K562 (cell line): ENCODE measurements at regions not wholly inside any gene's neighbourhood (a gene's known extent, or its start where the extent isn't known, plus 50 kb on each side); places are given as distances from the start of the nearest gene placed in this dataset.

Experiments
- ARHGAP35 ChIP-seq: fragments of 450-650 bp; IDR thresholded peaks from 2 replicates; pipeline ENCODE4 v1.6.1; 2018; ENCODE audit not compliant: partially characterized antibody
- BHLHE40 ChIP-seq: IDR thresholded peaks from 2 replicates; pipeline ENCODE4 v1.6.1; 2011; ENCODE audit warnings: low read length, improper control_type of control experiment
- CBFA2T2 ChIP-seq: fragments of 450-650 bp; conservative IDR thresholded peaks from 2 replicates; pipeline ENCODE4 v1.6.1; 2017; ENCODE audit warnings: mild to moderate bottlenecking
- DPF2 ChIP-seq: fragments of 450-650 bp; IDR thresholded peaks from 2 replicates; pipeline ENCODE4 v1.6.1; 2016
- EP300 ChIP-seq: IDR thresholded peaks from 2 replicates; pipeline ENCODE4 v1.6.1; 2012; ENCODE audit warnings: low read length, improper control_type of control experiment
- FOSL1 ChIP-seq: fragments of 200-800 bp; sonication (Bioruptor generic); conservative IDR thresholded peaks from 2 replicates; pipeline ENCODE4 v1.6.1; 2016; ENCODE audit warnings: missing genetic modification characterization, missing compliant biosample characterization
- FOXM1 ChIP-seq, 2 experiments: fragments of 450-650 bp in 1 of 2; sonication (generic) in 1 of 2; formaldehyde crosslinking in 1 of 2; IDR thresholded peaks; 2 replicates each; pipeline versions ENCODE4 v1.6.1 to v1.9.0; 2017 to 2022; ENCODE audit warnings: low read depth in 2 of 2, mild to moderate bottlenecking in 2 of 2, missing genetic modification reagents in 1 of 2, moderate library complexity in 1 of 2
- GABPB1 ChIP-seq: sonication (generic); formaldehyde crosslinking; IDR thresholded peaks from 2 replicates; pipeline ENCODE4 v1.8.0; 2022; ENCODE audit warnings: mild to moderate bottlenecking, missing genetic modification reagents
- HMG20A ChIP-seq: fragments of 450-650 bp; formaldehyde crosslinking; conservative IDR thresholded peaks from 2 replicates; pipeline ENCODE4 v1.4.0; 2020; ENCODE audit warnings: mild to moderate bottlenecking, mixed read lengths
- NCOR1 ChIP-seq: fragments of 450-650 bp; IDR thresholded peaks from 2 replicates; pipeline ENCODE4 v1.6.1; 2016; ENCODE audit warnings: mild to moderate bottlenecking, moderate library complexity
- PYGO2 ChIP-seq: fragments of 450-650 bp; IDR thresholded peaks from 2 replicates; pipeline ENCODE4 v1.6.1; 2016; ENCODE audit warnings: mild to moderate bottlenecking, missing genetic modification characterization, moderate library complexity, missing compliant biosample characterization
- SMARCE1 ChIP-seq: fragments of 450-650 bp; IDR thresholded peaks from 2 replicates; pipeline ENCODE4 v1.7.1; 2016; ENCODE audit warnings: mild to moderate bottlenecking
- TRIM24 ChIP-seq, 2 experiments: fragments of 450-650 bp; IDR thresholded peaks; 2 replicates each; pipeline ENCODE4 v1.6.1; 2016
- ZC3H8 ChIP-seq: fragments of 450-650 bp; IDR thresholded peaks from 2 replicates; pipeline ENCODE4 v1.6.1; 2017
- ZNF668 ChIP-seq: fragments of 250-450 bp; sonication (Bioruptor Pico); IDR thresholded peaks from 2 replicates; pipeline ENCODE4 v1.8.0; 2022; ENCODE audit warnings: mild to moderate bottlenecking, inconsistent platforms
- TF ChIP-seq, protein P1 (sequence below): sonication (generic); formaldehyde crosslinking; IDR thresholded peaks from 2 replicates; pipeline ENCODE4 v1.8.1; 2023; ENCODE audit warnings: missing genetic modification reagents, mild to moderate bottlenecking, borderline replicate concordance
- TF ChIP-seq, protein P2 (sequence below), 2 experiments: fragments of 200-800 bp in 1 of 2; sonication (Bioruptor generic) in 1 of 2; sonication (generic) in 1 of 2; formaldehyde crosslinking in 1 of 2; IDR thresholded peaks in 1 of 2; conservative IDR thresholded peaks in 1 of 2; 2 replicates each; pipeline versions ENCODE4 v1.5.0 to v1.6.1; 2016 to 2020; ENCODE audit warnings: missing compliant biosample characterization in 1 of 2, missing genetic modification characterization in 1 of 2, missing genetic modification reagents in 1 of 2
- TF ChIP-seq, protein P3 (sequence below): fragments of 450-650 bp; IDR thresholded peaks from 2 replicates; pipeline ENCODE4 v1.6.1; 2016; ENCODE audit warnings: antibody characterized with exemption
- TF ChIP-seq, protein P4 (sequence below): fragments of 250-450 bp; sonication (Bioruptor Pico); IDR thresholded peaks from 2 replicates; pipeline ENCODE4 v1.4.0; 2020

DNA sequence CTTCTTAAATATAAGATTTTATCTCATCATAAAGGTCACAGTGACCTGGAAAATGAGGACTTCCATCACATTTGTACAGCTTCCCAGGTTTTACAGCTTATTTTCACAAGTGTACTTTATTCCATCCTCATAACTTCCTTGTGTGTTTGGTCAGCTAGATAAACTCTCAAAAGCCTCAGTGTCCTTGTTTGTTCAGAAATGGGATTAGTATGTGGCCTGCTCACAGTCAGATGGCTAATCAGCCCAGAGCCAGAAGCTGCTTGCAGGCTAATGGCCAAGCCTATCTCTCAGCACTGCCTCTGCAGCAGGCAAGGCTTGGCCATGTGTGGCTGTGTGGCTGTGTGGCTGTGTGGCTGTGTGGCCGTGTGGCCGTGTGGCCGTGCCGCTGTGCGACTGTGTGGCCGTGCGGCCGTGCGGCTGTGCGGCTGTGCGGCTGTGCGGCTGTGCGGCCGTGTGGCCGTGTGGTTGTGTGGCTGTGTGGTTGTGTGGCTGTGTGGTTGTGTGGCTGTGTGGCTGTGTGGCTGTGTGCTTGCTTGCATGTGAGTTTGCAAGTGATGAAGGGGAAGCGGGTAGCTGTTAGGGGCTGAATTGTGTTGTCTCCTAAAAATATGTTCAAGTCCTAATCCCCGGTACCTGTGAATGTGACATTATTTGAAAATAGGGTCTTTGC is 233.0 kb upstream of the TNP1 start (continued):
- TF ChIP-seq NCOR1: peak; percentile 96
- peak; percentile 94 for TF ChIP-seq DPF2
- peak; percentile 94 to 95 for TF ChIP-seq TRIM24 (IDR thresholded peaks at IDR 0.05)
- 0 out of 2 replicates have a peak, but pooled peaks have one; percentile 32 for TF ChIP-seq GABPB1 (CRISPR knock-in tag)
- TF ChIP-seq HMG20A (CRISPR knock-in tag): no peak
- peak; percentile 55 for TF ChIP-seq FOSL1 (tag)
- TF ChIP-seq, protein P1, sequence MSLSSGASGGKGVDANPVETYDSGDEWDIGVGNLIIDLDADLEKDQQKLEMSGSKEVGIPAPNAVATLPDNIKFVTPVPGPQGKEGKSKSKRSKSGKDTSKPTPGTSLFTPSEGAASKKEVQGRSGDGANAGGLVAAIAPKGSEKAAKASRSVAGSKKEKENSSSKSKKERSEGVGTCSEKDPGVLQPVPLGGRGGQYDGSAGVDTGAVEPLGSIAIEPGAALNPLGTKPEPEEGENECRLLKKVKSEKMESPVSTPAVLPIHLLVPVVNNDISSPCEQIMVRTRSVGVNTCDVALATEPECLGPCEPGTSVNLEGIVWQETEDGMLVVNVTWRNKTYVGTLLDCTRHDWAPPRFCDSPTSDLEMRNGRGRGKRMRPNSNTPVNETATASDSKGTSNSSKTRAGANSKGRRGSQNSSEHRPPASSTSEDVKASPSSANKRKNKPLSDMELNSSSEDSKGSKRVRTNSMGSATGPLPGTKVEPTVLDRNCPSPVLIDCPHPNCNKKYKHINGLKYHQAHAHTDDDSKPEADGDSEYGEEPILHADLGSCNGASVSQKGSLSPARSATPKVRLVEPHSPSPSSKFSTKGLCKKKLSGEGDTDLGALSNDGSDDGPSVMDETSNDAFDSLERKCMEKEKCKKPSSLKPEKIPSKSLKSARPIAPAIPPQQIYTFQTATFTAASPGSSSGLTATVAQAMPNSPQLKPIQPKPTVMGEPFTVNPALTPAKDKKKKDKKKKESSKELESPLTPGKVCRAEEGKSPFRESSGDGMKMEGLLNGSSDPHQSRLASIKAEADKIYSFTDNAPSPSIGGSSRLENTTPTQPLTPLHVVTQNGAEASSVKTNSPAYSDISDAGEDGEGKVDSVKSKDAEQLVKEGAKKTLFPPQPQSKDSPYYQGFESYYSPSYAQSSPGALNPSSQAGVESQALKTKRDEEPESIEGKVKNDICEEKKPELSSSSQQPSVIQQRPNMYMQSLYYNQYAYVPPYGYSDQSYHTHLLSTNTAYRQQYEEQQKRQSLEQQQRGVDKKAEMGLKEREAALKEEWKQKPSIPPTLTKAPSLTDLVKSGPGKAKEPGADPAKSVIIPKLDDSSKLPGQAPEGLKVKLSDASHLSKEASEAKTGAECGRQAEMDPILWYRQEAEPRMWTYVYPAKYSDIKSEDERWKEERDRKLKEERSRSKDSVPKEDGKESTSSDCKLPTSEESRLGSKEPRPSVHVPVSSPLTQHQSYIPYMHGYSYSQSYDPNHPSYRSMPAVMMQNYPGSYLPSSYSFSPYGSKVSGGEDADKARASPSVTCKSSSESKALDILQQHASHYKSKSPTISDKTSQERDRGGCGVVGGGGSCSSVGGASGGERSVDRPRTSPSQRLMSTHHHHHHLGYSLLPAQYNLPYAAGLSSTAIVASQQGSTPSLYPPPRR (CRISPR knock-in tag): peak; percentile 59; the same call in 1 of the 2 replicates
- TF ChIP-seq ZNF668: no peak; the same call in 1 of the 2 replicates
- TF ChIP-seq SMARCE1: peak; percentile 74; the same call in 1 of the 2 replicates
- TF ChIP-seq, protein P2, sequence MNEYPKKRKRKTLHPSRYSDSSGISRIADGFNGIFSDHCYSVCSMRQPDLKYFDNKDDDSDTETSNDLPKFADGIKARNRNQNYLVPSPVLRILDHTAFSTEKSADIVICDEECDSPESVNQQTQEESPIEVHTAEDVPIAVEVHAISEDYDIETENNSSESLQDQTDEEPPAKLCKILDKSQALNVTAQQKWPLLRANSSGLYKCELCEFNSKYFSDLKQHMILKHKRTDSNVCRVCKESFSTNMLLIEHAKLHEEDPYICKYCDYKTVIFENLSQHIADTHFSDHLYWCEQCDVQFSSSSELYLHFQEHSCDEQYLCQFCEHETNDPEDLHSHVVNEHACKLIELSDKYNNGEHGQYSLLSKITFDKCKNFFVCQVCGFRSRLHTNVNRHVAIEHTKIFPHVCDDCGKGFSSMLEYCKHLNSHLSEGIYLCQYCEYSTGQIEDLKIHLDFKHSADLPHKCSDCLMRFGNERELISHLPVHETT (CRISPR knock-in tag; conservative IDR thresholded peaks at IDR 0.05 in 1 of 2, IDR thresholded peaks at IDR 0.05 in 1 of 2): peak in 1 of 2 experiments; percentile 55; a peak in 1 of 4 replicates
- TF ChIP-seq, protein P3, sequence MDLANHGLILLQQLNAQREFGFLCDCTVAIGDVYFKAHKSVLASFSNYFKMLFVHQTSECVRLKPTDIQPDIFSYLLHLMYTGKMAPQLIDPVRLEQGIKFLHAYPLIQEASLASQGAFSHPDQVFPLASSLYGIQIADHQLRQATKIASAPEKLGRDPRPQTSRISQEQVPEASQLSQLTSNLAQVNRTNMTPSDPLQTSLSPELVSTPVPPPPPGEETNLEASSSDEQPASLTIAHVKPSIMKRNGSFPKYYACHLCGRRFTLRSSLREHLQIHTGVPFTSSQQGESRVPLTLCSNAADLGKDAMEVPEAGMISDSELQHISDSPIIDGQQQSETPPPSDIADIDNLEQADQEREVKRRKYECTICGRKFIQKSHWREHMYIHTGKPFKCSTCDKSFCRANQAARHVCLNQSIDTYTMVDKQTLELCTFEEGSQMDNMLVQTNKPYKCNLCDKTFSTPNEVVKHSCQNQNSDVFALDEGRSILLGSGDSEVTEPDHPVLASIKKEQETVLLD: peak; percentile 39; the same call in 1 of the 2 replicates
- TF ChIP-seq, protein P4, sequence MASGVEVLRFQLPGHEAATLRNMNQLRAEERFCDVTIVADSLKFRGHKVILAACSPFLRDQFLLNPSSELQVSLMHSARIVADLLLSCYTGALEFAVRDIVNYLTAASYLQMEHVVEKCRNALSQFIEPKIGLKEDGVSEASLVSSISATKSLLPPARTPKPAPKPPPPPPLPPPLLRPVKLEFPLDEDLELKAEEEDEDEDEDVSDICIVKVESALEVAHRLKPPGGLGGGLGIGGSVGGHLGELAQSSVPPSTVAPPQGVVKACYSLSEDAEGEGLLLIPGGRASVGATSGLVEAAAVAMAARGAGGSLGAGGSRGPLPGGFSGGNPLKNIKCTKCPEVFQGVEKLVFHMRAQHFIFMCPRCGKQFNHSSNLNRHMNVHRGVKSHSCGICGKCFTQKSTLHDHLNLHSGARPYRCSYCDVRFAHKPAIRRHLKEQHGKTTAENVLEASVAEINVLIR: no peak
- peak; percentile 94 for TF ChIP-seq EP300
- TF ChIP-seq CBFA2T2: peak; percentile 97
- TF ChIP-seq ARHGAP35: no peak
- TF ChIP-seq FOXM1 (IDR thresholded peaks at IDR 0.05; ENCODE audit: low read depth): peak; percentile 86
- no peak for TF ChIP-seq FOXM1 (CRISPR knock-in tag; IDR thresholded peaks at IDR 0.05; ENCODE audit: low read depth)
- TF ChIP-seq BHLHE40: peak; percentile 53
- TF ChIP-seq PYGO2 (tag): no peak
- TF ChIP-seq ZC3H8: no peak
